Esophagus muscularis mucosa (tissue), 4 donors: ENCODE measurements at regions not wholly inside any gene's neighbourhood (a gene's known extent, or its start where the extent isn't known, plus 50 kb on each side); places are given as distances from the start of the nearest gene placed in this dataset.

Experiments used
- DNase-seq: peaks from one replicate; pipeline ENCODE4 v3.0.0-alpha.2; 2017; ENCODE audit errors: extremely low spot score
- H3K27ac ChIP-seq, 4 donors: fragments of 200-600 bp; sonication (generic); replicated peaks in 1 of 4; 1 replicate in 3 of 4; 2 replicates in 1 of 4; pipeline ENCODE4 v1.5.1; 2016 to 2019; ENCODE audit warnings: mild to moderate bottlenecking in 1 of 4
- H3K27me3 ChIP-seq, 4 donors: fragments of 200-600 bp; sonication (generic); one replicate each; pipeline versions ENCODE4 v1.5.1 to v1.6.0; 2016 to 2019
- H3K36me3 ChIP-seq, 4 donors: fragments of 200-600 bp; sonication (generic); one replicate each; pipeline ENCODE4 v1.5.1; 2016 to 2019
- H3K4me1 ChIP-seq, 4 donors: fragments of 200-600 bp; sonication (generic); one replicate each; pipeline ENCODE4 v1.5.1; 2016 to 2019
- H3K4me3 ChIP-seq, 4 donors: fragments of 200-600 bp; sonication (generic); 1 replicate in 2 of 4; 2 replicates in 2 of 4; pipeline ENCODE4 v1.5.1; 2016 to 2019; ENCODE audit warnings: mild to moderate bottlenecking in 4 of 4, moderate library complexity in 1 of 4
- H3K9me3 ChIP-seq, 4 donors: fragments of 200-600 bp; sonication (generic); 1 replicate in 3 of 4; 2 replicates in 1 of 4; pipeline ENCODE4 v1.5.1; 2016 to 2019
- EP300 ChIP-seq: sonication (generic); formaldehyde crosslinking; IDR thresholded peaks from one replicate; pipeline ENCODE4 v1.6.1; 2017; ENCODE audit warnings: antibody characterized with exemption
- POLR2A ChIP-seq: fragments of 450-650 bp; IDR thresholded peaks from one replicate; pipeline ENCODE4 v1.6.1; 2017; ENCODE audit warnings: antibody characterized with exemption, moderate library complexity, mild to moderate bottlenecking, low read depth
- POLR2AphosphoS5 ChIP-seq, 2 donors: sonication (generic); formaldehyde crosslinking; IDR thresholded peaks; one replicate each; pipeline ENCODE4 v1.6.1; 2017; ENCODE audit warnings: antibody characterized with exemption in 2 of 2
- WGBS: methylation state at CpG from one replicate; pipeline ENCODE4 v1.1.5; 2018; 5-methylcytosine and 5-hydroxymethylcytosine counted together
- intact Hi-C: fragments of 100-400 bp; cut with DNase I; formaldehyde crosslinking; loops from one replicate; pipeline ENCODE4 v1.15.1; 2023
- TF ChIP-seq, protein P1 (sequence below), 3 experiments: fragments of 200-600 bp in 2 of 3; fragments of 450-650 bp in 1 of 3; sonication (generic) in 2 of 3; IDR thresholded peaks; one replicate each; pipeline ENCODE4 v1.5.1; 2017 to 2019; ENCODE audit warnings: antibody characterized with exemption in 3 of 3, mild to moderate bottlenecking in 2 of 3, moderate library complexity in 1 of 3

DNA sequence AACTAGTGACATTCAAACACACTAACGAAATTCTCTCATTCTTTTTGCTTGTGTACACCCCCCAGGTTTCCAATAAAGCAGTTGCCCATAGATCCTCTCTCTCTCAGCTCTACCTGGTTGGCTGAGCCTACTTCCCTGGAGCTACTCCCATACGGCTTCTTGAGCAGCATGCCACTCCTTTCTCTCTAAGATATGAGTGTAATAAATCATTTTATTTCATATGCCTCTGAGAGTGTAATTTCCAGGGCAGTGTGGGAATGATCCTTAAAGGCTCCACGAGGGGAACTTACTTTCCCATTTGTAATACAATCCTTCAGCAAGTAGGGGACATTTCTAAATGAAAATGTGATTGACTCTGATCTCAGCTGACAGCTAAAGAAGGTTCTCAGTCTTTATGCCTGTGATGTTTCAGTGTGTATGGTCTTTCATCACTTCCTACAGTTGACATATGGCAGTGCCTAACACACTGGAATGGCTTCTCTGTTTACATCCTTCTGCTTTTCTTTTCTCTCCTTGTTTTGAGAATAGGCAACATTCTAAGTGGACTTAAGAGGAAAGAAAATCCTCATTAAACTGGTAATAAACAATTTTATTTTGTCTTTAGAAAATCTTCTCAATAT, 1194.3 kb upstream of the CDH8 start:
- H3K4me3 ChIP-seq, result no peak overlapping the region
- H3K4me1 ChIP-seq, result no peaks in the 10 kb centered on the region
- H3K9me3 ChIP-seq, result no peaks in the 10 kb centered on the region
- DNase-seq, result no peak
- no peak overlapping the region for H3K27ac ChIP-seq
- no peaks in the 10 kb centered on the region for H3K36me3 ChIP-seq
- H3K27me3 ChIP-seq, result no peaks in the 10 kb centered on the region
- TF ChIP-seq POLR2A, result no peak
- TF ChIP-seq, protein P1, sequence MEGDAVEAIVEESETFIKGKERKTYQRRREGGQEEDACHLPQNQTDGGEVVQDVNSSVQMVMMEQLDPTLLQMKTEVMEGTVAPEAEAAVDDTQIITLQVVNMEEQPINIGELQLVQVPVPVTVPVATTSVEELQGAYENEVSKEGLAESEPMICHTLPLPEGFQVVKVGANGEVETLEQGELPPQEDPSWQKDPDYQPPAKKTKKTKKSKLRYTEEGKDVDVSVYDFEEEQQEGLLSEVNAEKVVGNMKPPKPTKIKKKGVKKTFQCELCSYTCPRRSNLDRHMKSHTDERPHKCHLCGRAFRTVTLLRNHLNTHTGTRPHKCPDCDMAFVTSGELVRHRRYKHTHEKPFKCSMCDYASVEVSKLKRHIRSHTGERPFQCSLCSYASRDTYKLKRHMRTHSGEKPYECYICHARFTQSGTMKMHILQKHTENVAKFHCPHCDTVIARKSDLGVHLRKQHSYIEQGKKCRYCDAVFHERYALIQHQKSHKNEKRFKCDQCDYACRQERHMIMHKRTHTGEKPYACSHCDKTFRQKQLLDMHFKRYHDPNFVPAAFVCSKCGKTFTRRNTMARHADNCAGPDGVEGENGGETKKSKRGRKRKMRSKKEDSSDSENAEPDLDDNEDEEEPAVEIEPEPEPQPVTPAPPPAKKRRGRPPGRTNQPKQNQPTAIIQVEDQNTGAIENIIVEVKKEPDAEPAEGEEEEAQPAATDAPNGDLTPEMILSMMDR (IDR thresholded peaks at IDR 0.05), result no peak
- intact Hi-C loops, result no loop called here
- 55% methylated on average over 3 of the region's 3 CpGs for WGBS

DNA sequence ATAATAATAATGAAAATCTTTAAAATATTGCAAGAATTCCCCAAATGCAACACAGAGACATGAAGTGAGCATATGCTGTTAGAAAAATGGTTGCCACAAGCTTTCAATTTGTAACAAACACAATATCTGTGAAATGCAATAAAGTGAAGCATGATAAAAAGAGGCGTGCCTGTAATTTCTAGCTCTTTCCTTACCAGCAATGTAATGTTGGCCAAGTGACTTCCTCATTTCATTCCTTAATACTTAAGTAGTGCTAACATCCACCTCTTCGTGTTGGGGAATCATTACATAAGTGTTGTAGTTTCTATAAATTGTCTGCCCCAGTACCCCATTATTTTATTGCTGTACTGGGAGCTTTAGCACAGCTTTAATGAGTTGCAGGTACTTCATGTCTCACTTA, 1192.0 kb upstream of the CDH8 start:
- Histone ChIP-seq H3K36me3 (no peaks in the 10 kb centered on the region), H3K4me1 (no peaks in the 10 kb centered on the region), H3K27ac (no peak overlapping the region), H3K9me3 (no peaks in the 10 kb centered on the region), H3K4me3 (no peak overlapping the region), H3K27me3 (no peaks in the 10 kb centered on the region)
- TF ChIP-seq EP300 (no peak), POLR2A (no peak), POLR2AphosphoS5 (IDR thresholded peaks at IDR 0.05) (no peak)
- TF ChIP-seq, protein P1 (IDR thresholded peaks at IDR 0.05), result no peak
- WGBS, result 81% methylated on average over 2 of the region's 2 CpGs
- DNase-seq, result no peak
- intact Hi-C loops, result no loop called here

DNA sequence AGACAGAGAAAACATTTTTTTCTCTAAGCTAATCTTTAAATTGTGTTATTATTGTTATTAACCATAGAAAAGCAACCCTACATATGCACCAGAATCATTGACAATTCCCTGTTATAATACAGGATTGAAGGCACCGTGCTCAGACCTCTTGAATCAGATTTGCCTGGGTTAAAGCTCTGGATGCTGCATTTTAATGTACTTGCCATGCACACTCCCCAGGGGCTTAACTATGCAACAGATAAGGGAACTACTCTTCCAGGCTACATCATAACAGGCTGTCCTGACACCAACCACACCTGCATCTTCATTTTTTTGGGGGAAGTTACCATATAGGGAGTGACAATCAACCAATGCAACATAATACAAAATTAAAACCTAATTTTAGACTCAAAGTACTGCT, 1187.6 kb upstream of the CDH8 start:
- H3K9me3 ChIP-seq, result no peaks in the 10 kb centered on the region

DNA sequence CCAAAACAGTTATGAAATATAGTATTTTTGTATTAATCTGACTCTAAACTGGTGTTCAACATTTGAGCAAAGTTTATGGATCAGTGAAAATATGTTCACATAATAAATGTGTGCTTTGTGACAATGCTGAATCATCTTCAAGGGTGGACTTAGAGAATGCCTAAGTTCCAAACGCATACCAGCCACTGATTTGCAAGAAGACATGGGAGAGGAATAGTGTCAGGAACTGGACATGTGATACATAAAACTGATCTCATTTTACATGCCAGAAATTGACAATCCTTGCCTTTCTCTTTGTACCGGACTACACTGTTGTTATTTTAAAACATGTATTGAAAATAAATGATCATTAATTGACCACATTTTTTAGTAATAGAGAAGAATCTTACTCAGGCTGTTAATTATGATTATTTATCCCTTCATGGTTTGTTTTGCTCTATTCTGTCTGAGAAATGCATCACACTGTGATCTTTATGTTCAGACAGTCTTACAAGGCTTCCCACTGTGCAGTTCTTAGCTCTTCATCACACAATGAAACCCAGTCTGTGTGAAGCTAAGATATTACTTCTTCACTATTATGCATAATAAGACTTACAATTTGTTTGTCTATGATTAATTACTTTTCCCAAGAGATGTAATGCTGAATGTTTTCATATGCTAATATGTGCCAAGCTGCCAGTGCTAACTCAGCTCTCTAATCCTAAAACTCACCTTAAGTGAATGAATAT, 1180.6 kb upstream of the CDH8 start:
- WGBS, result 73% methylated on average over 2 of the region's 2 CpGs
- Histone ChIP-seq H3K27ac (no peak overlapping the region), H3K9me3 (no peaks in the 10 kb centered on the region), H3K4me3 (no peak overlapping the region), H3K36me3 (no peaks in the 10 kb centered on the region), H3K4me1 (no peaks in the 10 kb centered on the region), H3K27me3 (no peaks in the 10 kb centered on the region)
- TF ChIP-seq POLR2AphosphoS5 (IDR thresholded peaks at IDR 0.05) (no peak), EP300 (no peak), POLR2A (no peak)
- TF ChIP-seq, protein P1 (IDR thresholded peaks at IDR 0.05), result no peak
- DNase-seq, result no peak
- intact Hi-C loops, result no loop called here

More for the DNA sequence above, 1187.6 kb upstream of the CDH8 start:
- Histone ChIP-seq H3K27me3 (no peaks in the 10 kb centered on the region), H3K4me1 (no peaks in the 10 kb centered on the region), H3K36me3 (no peaks in the 10 kb centered on the region), H3K27ac (no peak overlapping the region), H3K4me3 (no peak overlapping the region)
- no peak for DNase-seq
- 79% methylated on average over 1 of the region's 1 CpG for WGBS
- intact Hi-C loops, result no loop called here
- no peak for TF ChIP-seq EP300
- TF ChIP-seq, protein P1 (IDR thresholded peaks at IDR 0.05), result no peak
- TF ChIP-seq POLR2A, result no peak
- TF ChIP-seq POLR2AphosphoS5 (IDR thresholded peaks at IDR 0.05), result no peak

DNA sequence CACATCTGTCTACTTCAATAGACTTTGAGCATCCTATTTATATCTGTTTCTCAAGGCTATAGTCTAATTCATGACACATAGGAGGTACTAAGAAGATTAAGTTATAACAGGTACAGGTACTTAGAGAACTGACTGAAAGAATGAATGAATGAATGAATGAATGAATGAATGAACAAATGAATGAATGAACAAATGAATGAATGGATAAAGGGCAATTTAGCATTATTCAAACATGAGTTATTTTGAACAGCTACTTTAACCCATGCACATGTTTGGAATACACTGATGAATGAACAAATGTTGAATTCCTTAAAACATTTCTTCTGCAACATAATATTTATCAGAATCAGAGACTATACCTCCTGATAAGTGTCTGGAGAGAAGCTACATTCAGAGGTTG, 1165.6 kb upstream of the CDH8 start:
- Histone ChIP-seq H3K27me3 (no peaks in the 10 kb centered on the region), H3K36me3 (no peaks in the 10 kb centered on the region), H3K4me1 (no peaks in the 10 kb centered on the region), H3K4me3 (no peak overlapping the region), H3K9me3 (no peaks in the 10 kb centered on the region), H3K27ac (no peak overlapping the region)
- DNase-seq, result no peak
- TF ChIP-seq, protein P1 (IDR thresholded peaks at IDR 0.05), result no peak
- TF ChIP-seq POLR2A (no peak), POLR2AphosphoS5 (IDR thresholded peaks at IDR 0.05) (no peak), EP300 (no peak)
- intact Hi-C loops, result no loop called here
